HEK293 (cell line): ENCODE measurements at regions not wholly inside any gene's neighbourhood (a gene's known extent, or its start where the extent isn't known, plus 50 kb on each side); places are given as distances from the start of the nearest gene placed in this dataset.
"Not testable (repeated sequence)": the region's sequence is repeated elsewhere in the genome, so short reads cannot be mapped to it uniquely, and the experiment has no call there.

Source experiments
- CTCF ChIA-PET: fragments of 350-600 bp; formaldehyde crosslinking; extraction: SDS; loops from one replicate; lab custom pipeline; 2021; ENCODE audit warnings: antibody characterized with exemption; lab: Yijun Ruan, JAX
- POLR2A ChIA-PET: fragments of 300-600 bp; formaldehyde crosslinking; extraction: SDS; loops from one replicate; lab custom pipeline; 2020; ENCODE audit warnings: antibody characterized with exemption, inconsistent platforms; lab: Yijun Ruan, JAX
- H3K27ac ChIP-seq: fragments of 200-500 bp; sonication (Bioruptor generic); 2 replicates; pipeline ENCODE4 v1.5.1; 2014; ENCODE audit warnings: low read depth, low read length, control low read depth, inconsistent platforms; ENCODE audit errors: extremely low read depth
- H3K36me3 ChIP-seq, 2 experiments: fragments of 200-500 bp in 1 of 2; sonication (Bioruptor generic) in 1 of 2; 1 replicate in 1 of 2; 2 replicates in 1 of 2; pipeline ENCODE4 v1.5.1; 2014 to 2017; ENCODE audit warnings: inconsistent platforms in 2 of 2, low read length in 2 of 2; ENCODE audit not compliant: control insufficient read depth in 2 of 2, insufficient read depth in 1 of 2
- H3K4me1 ChIP-seq: fragments of 200-500 bp; sonication (Bioruptor generic); 2 replicates; pipeline ENCODE4 v1.5.1; 2014; ENCODE audit warnings: mild to moderate bottlenecking, low read length, inconsistent platforms; ENCODE audit not compliant: control insufficient read depth, insufficient read depth
- H3K4me3 ChIP-seq: 2 replicates; pipeline ENCODE4 v1.5.1; 2011; ENCODE audit warnings: low read depth, mild to moderate bottlenecking, control low read depth, low read length, moderate library complexity
- H3K9me3 ChIP-seq: fragments of 200-500 bp; sonication (Bioruptor generic); 2 replicates; pipeline ENCODE4 v1.5.1; 2014; ENCODE audit warnings: low read depth, low read length, inconsistent platforms; ENCODE audit not compliant: control insufficient read depth, insufficient read depth
- AEBP2 ChIP-seq: fragments of 450-650 bp; formaldehyde crosslinking; IDR thresholded peaks from 2 replicates; pipeline ENCODE4 v1.5.1; 2016; ENCODE audit warnings: missing biosample characterization, missing genetic modification characterization, borderline replicate concordance
- BCL11B ChIP-seq: fragments of 450-650 bp; formaldehyde crosslinking; IDR thresholded peaks from 2 replicates; pipeline ENCODE4 v1.5.1; 2016; ENCODE audit warnings: low read depth, missing biosample characterization, missing genetic modification characterization
- HOXA7 ChIP-seq: sonication (generic); formaldehyde crosslinking; IDR thresholded peaks from 2 replicates; pipeline ENCODE4 v1.8.1; 2022; ENCODE audit warnings: missing genetic modification reagents, borderline replicate concordance
- HOXD13 ChIP-seq: sonication (generic); formaldehyde crosslinking; IDR thresholded peaks from 2 replicates; pipeline ENCODE4 v1.8.0; 2022; ENCODE audit warnings: missing genetic modification reagents, borderline replicate concordance
- KLF1 ChIP-seq: fragments of 450-650 bp; formaldehyde crosslinking; IDR thresholded peaks from 2 replicates; pipeline ENCODE4 v1.5.1; 2016; ENCODE audit warnings: missing biosample characterization, missing genetic modification characterization
- RBAK ChIP-seq: fragments of 450-650 bp; formaldehyde crosslinking; IDR thresholded peaks from 2 replicates; pipeline ENCODE4 v1.5.1; 2016; ENCODE audit warnings: missing biosample characterization, missing genetic modification characterization
- SCRT1 ChIP-seq: fragments of 450-650 bp; formaldehyde crosslinking; IDR thresholded peaks from 2 replicates; pipeline ENCODE4 v1.5.1; 2016; ENCODE audit warnings: missing biosample characterization, missing genetic modification characterization, borderline replicate concordance
- ZBTB17 ChIP-seq: fragments of 450-650 bp; formaldehyde crosslinking; IDR thresholded peaks from 2 replicates; pipeline ENCODE4 v1.5.1; 2016; ENCODE audit warnings: missing biosample characterization, missing genetic modification characterization
- ZBTB7A ChIP-seq: fragments of 450-650 bp; formaldehyde crosslinking; IDR thresholded peaks from 2 replicates; pipeline ENCODE4 v1.5.1; 2016; ENCODE audit warnings: low read depth, missing biosample characterization, missing genetic modification characterization
- ZNF19 ChIP-seq: fragments of 450-650 bp; formaldehyde crosslinking; IDR thresholded peaks from 2 replicates; pipeline ENCODE4; 2016; ENCODE audit warnings: missing biosample characterization, missing genetic modification characterization, low read depth
- ZNF274 ChIP-seq, 2 experiments: fragments of 200-500 bp in 1 of 2; fragments of 450-650 bp in 1 of 2; sonication (Bioruptor generic) in 1 of 2; formaldehyde crosslinking in 1 of 2; IDR thresholded peaks; 2 replicates each; pipeline versions ENCODE4 v1.5.1 to v1.6.1; 2014 to 2016; ENCODE audit warnings: borderline replicate concordance in 1 of 2, inconsistent platforms in 1 of 2, low read length in 1 of 2, missing biosample characterization in 1 of 2, missing genetic modification characterization in 1 of 2
- ZNF324 ChIP-seq: fragments of 450-650 bp; formaldehyde crosslinking; IDR thresholded peaks from 2 replicates; pipeline ENCODE4 v1.5.1; 2016; ENCODE audit warnings: missing biosample characterization, missing genetic modification characterization
- ZNF366 ChIP-seq: fragments of 450-650 bp; formaldehyde crosslinking; conservative IDR thresholded peaks from 2 replicates; pipeline ENCODE4 v1.5.1; 2016; ENCODE audit warnings: missing biosample characterization, missing genetic modification characterization
- ZNF433 ChIP-seq: fragments of 450-650 bp; formaldehyde crosslinking; IDR thresholded peaks from 2 replicates; pipeline ENCODE4 v1.5.1; 2016; ENCODE audit warnings: missing biosample characterization, missing genetic modification characterization, low read depth
- ZNF558 ChIP-seq: fragments of 450-650 bp; formaldehyde crosslinking; IDR thresholded peaks from 2 replicates; pipeline ENCODE4 v1.5.1; 2016; ENCODE audit warnings: missing biosample characterization, missing genetic modification characterization
- ZNF561 ChIP-seq: fragments of 450-650 bp; IDR thresholded peaks from 2 replicates; pipeline ENCODE4 v1.5.1; 2018; ENCODE audit warnings: missing biosample characterization, missing genetic modification characterization, borderline replicate concordance
- ZNF571 ChIP-seq: fragments of 450-650 bp; formaldehyde crosslinking; IDR thresholded peaks from 2 replicates; pipeline ENCODE4 v1.5.0; 2017; ENCODE audit warnings: missing biosample characterization, missing genetic modification characterization
- ZNF610 ChIP-seq: fragments of 450-650 bp; formaldehyde crosslinking; IDR thresholded peaks from 2 replicates; pipeline ENCODE4 v1.5.1; 2016; ENCODE audit warnings: missing biosample characterization, missing genetic modification characterization, borderline replicate concordance
- ZNF626 ChIP-seq: fragments of 450-650 bp; sonication (Bioruptor Pico); formaldehyde crosslinking; IDR thresholded peaks from 2 replicates; pipeline ENCODE4 v1.5.1; 2018; ENCODE audit warnings: missing biosample characterization, missing genetic modification characterization, inconsistent platforms
- ZNF707 ChIP-seq: fragments of 450-650 bp; formaldehyde crosslinking; IDR thresholded peaks from 2 replicates; pipeline ENCODE4 v1.5.1; 2016; ENCODE audit warnings: missing biosample characterization, missing genetic modification characterization
- ZNF776 ChIP-seq: fragments of 450-650 bp; formaldehyde crosslinking; IDR thresholded peaks from 2 replicates; pipeline ENCODE4 v1.5.0; 2017; ENCODE audit warnings: missing biosample characterization, missing genetic modification characterization, borderline replicate concordance
- ZNF785 ChIP-seq: fragments of 450-650 bp; formaldehyde crosslinking; IDR thresholded peaks from 2 replicates; pipeline ENCODE4 v1.5.1; 2016; ENCODE audit warnings: missing biosample characterization, missing genetic modification characterization
- ZNF791 ChIP-seq: fragments of 450-650 bp; formaldehyde crosslinking; IDR thresholded peaks from 2 replicates; pipeline ENCODE4 v1.5.1; 2016; ENCODE audit warnings: missing biosample characterization, missing genetic modification characterization
- ZNF830 ChIP-seq: fragments of 450-650 bp; IDR thresholded peaks from 2 replicates; pipeline ENCODE4 v1.5.0; 2018; ENCODE audit warnings: missing biosample characterization, missing genetic modification characterization, low read depth, mild to moderate bottlenecking, moderate library complexity
- ZXDB ChIP-seq: fragments of 450-650 bp; formaldehyde crosslinking; IDR thresholded peaks from 2 replicates; pipeline ENCODE4 v1.5.1; 2016; ENCODE audit warnings: missing biosample characterization, missing genetic modification characterization
- TF ChIP-seq, protein P1 (sequence below): fragments of 450-650 bp; formaldehyde crosslinking; optimal IDR thresholded peaks from 2 replicates; pipeline ENCODE3; 2016; ENCODE audit warnings: missing biosample characterization, mild to moderate bottlenecking, missing genetic modification characterization

DNA sequence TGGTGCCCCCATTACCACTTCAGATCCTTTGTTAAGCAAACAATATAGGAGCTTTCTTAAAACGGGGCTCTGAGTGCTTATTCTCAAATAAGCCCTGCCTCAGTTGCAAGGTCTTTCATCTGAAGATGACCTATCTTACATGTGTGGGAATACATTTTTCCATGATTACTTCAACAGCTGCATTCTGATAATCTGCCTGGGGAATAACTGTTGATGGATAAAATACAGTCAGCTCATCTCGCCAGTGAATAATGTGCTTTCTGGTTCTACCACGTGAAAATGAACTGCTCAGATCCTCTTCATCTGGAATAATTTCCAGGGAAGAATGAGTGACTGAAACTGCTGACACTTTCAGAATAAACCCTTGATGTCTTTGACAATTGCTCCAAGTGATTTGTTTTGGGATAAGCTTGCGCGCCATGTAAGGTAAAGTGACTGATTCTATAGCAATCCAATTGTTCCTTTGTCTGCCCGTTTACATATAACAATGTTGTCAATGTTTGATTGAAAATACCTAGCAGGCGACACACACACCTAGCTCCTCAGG lies 161.3 kb downstream of the RTL9 start:
- no peaks in the 10 kb centered on the region for H3K9me3 ChIP-seq
- H3K36me3 ChIP-seq, result no peaks in the 10 kb centered on the region
- ChIA-PET POLR2A (no interaction called here), CTCF (interaction anchor here (0.7 kb wide), 1 partner anchor 786 kb away, joined by 3 read pairs; no protein-coding TSS in a partner anchor)
- no peak overlapping the region for H3K27ac ChIP-seq
- no peaks in the 10 kb centered on the region for H3K4me1 ChIP-seq
- H3K4me3 ChIP-seq, result no peak overlapping the region
- TF ChIP-seq HOXD13 (CRISPR knock-in tag) (no peak), ZNF830 (tag by site-specific recombination) (no peak), KLF1 (no peak), ZNF324 (no peak), ZNF785 (tag by site-specific recombination) (no peak), ZNF791 (no peak)

- CTCF ChIA-PET, H3K9me3 ChIP-seq, H3K27ac ChIP-seq, H3K4me1 ChIP-seq, H3K4me3 ChIP-seq, POLR2A ChIA-PET, H3K36me3 ChIP-seq: not testable (repeated sequence)
Measured at GRCh38 chrX:110520652-110521051, 162.0 kb downstream of the RTL9 start.

GRCh38 chrX:110531873-110532580 lies 173.4 kb downstream of the RTL9 start:
- H3K4me3 ChIP-seq, result no peak overlapping the region
- no peaks in the 10 kb centered on the region for H3K36me3 ChIP-seq
- no peak overlapping the region for H3K27ac ChIP-seq
- no peak for TF ChIP-seq ZNF626 (tag by site-specific recombination)
- no peak for TF ChIP-seq RBAK (tag by site-specific recombination)
- TF ChIP-seq HOXA7 (CRISPR knock-in tag), result no peak
- no peak for TF ChIP-seq ZBTB7A (tag by site-specific recombination)
- TF ChIP-seq ZNF776 (tag by site-specific recombination), result no peak
- no peak for TF ChIP-seq ZBTB17 (tag by site-specific recombination)
- no peaks in the 10 kb centered on the region for H3K4me1 ChIP-seq
- POLR2A ChIA-PET, result no interaction called here
- H3K9me3 ChIP-seq, result no peaks in the 10 kb centered on the region
- CTCF ChIA-PET, result no interaction called here

GRCh38 chrX:110532581-110532931 lies 173.9 kb downstream of the RTL9 start:
- Histone ChIP-seq H3K36me3 (no peaks in the 10 kb centered on the region), H3K4me1 (no peaks in the 10 kb centered on the region), H3K27ac (no peak overlapping the region), H3K9me3 (no peaks in the 10 kb centered on the region), H3K4me3 (no peak overlapping the region)
- POLR2A ChIA-PET, result no interaction called here
- CTCF ChIA-PET, result interaction anchor here (0.6 kb wide), 1 partner anchor 912 kb away, joined by 4 read pairs; no protein-coding TSS in a partner anchor
- TF ChIP-seq ZNF274 (IDR thresholded peaks at IDR 0.05; ENCODE audit: low read length) (no peak), ZNF274 (tag by site-specific recombination; IDR thresholded peaks at IDR 0.05; ENCODE audit: borderline replicate concordance) (no peak), ZNF707 (no peak), ZNF558 (tag by site-specific recombination) (no peak), ZNF366 (tag by site-specific recombination) (no peak), ZNF610 (no peak), ZNF433 (no peak), AEBP2 (no peak), ZNF571 (no peak), SCRT1 (tag by site-specific recombination) (no peak), ZXDB (tag by site-specific recombination) (no peak), BCL11B (tag by site-specific recombination) (no peak), ZNF561 (tag by site-specific recombination) (no peak), ZNF19 (tag by site-specific recombination) (no peak)
- TF ChIP-seq, protein P1, sequence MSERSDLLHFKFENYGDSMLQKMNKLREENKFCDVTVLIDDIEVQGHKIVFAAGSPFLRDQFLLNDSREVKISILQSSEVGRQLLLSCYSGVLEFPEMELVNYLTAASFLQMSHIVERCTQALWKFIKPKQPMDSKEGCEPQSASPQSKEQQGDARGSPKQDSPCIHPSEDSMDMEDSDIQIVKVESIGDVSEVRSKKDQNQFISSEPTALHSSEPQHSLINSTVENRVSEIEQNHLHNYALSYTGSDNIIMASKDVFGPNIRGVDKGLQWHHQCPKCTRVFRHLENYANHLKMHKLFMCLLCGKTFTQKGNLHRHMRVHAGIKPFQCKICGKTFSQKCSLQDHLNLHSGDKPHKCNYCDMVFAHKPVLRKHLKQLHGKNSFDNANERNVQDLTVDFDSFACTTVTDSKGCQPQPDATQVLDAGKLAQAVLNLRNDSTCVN (tag by site-specific recombination), result no peak
